ENCODE measurements at regions not wholly inside any gene's neighbourhood (a gene's known extent, or its start where the extent isn't known, plus 50 kb on each side); places are given as distances from the start of the nearest gene placed in this dataset.

GRCh38 chr2:120430957-120431356, 85.0 kb downstream of the INHBB start:
- H2BK5ac ChIP-seq (ENCODE audit: low read depth, low read length, poor library complexity, severe bottlenecking) = no peak overlapping the region
- peaks cover 33 to 62% of the 10 kb centered on the region in 2 experiments for H3K27me3 ChIP-seq (ENCODE audit: control insufficient read depth in 1 of 2, insufficient read depth in 1 of 2, low read length in 2 of 2)
- H2BK120ac ChIP-seq (ENCODE audit: low read depth, low read length) = no peak overlapping the region
- H3K9ac ChIP-seq (ENCODE audit: low read length) = no peak overlapping the region
- H3K4me1 ChIP-seq (ENCODE audit: control insufficient read depth, insufficient read depth, low read depth, low read length) = no peaks in the 10 kb centered on the region
- no peak overlapping the region for H3K4ac ChIP-seq (ENCODE audit: low read depth in 1 of 2, low read length in 2 of 2)
- H4K8ac ChIP-seq (ENCODE audit: low read length) = no peak overlapping the region
- H3K36me3 ChIP-seq (ENCODE audit: control insufficient read depth in 1 of 2, insufficient read depth in 2 of 2, low read depth in 1 of 2, low read length in 2 of 2) = no peaks in the 10 kb centered on the region
- H3K18ac ChIP-seq (ENCODE audit: low read depth in 1 of 2, low read length in 2 of 2) = no peak overlapping the region
- no peaks in the 10 kb centered on the region for H3K79me1 ChIP-seq (replicated peaks; ENCODE audit: low read length, poor library complexity, severe bottlenecking)
- DNase-seq = no peak
- no peak overlapping the region for H4K91ac ChIP-seq (ENCODE audit: low read length)
- no peak overlapping the region for H3K4me3 ChIP-seq (ENCODE audit: insufficient read depth in 1 of 2, low read depth in 1 of 2, low read length in 2 of 2)
- no peak overlapping the region for H2AK5ac ChIP-seq (ENCODE audit: low read length, severe bottlenecking)
- no peak overlapping the region for H2BK12ac ChIP-seq (ENCODE audit: low read length in 2 of 2)
- H3K4me2 ChIP-seq (ENCODE audit: low read length, poor library complexity, severe bottlenecking) = no peak overlapping the region
- H3K23ac ChIP-seq (ENCODE audit: low read length in 2 of 2) = no peak overlapping the region
- no peak overlapping the region for H3K27ac ChIP-seq (ENCODE audit: low read length, poor library complexity, severe bottlenecking)
- WGBS = 78% methylated on average over 6 of the region's 6 CpGs
- no peak overlapping the region for H3K14ac ChIP-seq (ENCODE audit: low read length in 2 of 2)
- H2AFZ ChIP-seq (ENCODE audit: low read depth, low read length) = no peak overlapping the region
- no peaks in the 10 kb centered on the region for H3K9me3 ChIP-seq (ENCODE audit: control insufficient read depth, low read length)
- no peak overlapping the region for H2BK15ac ChIP-seq (ENCODE audit: low read depth, poor library complexity, severe bottlenecking)

GRCh38 chr2:120431386-120432292, 85.7 kb downstream of the INHBB start:
- no peak for DNase-seq
- WGBS = 86% methylated on average over 20 of the region's 20 CpGs
- no peak overlapping the region for H3K27ac ChIP-seq (ENCODE audit: low read length, poor library complexity, severe bottlenecking)
- no peak overlapping the region for H2BK120ac ChIP-seq (ENCODE audit: low read depth, low read length)
- no peak overlapping the region for H3K18ac ChIP-seq (ENCODE audit: low read depth in 1 of 2, low read length in 2 of 2)
- no peak overlapping the region for H3K23ac ChIP-seq (ENCODE audit: low read length in 2 of 2)
- no peak overlapping the region for H4K91ac ChIP-seq (ENCODE audit: low read length)
- H3K9me3 ChIP-seq (ENCODE audit: control insufficient read depth, low read length) = no peaks in the 10 kb centered on the region
- no peaks in the 10 kb centered on the region for H3K36me3 ChIP-seq (ENCODE audit: control insufficient read depth in 1 of 2, insufficient read depth in 2 of 2, low read depth in 1 of 2, low read length in 2 of 2)
- no peaks in the 10 kb centered on the region for H3K79me1 ChIP-seq (replicated peaks; ENCODE audit: low read length, poor library complexity, severe bottlenecking)
- H3K4ac ChIP-seq (ENCODE audit: low read depth in 1 of 2, low read length in 2 of 2) = no peak overlapping the region
- H3K4me3 ChIP-seq (ENCODE audit: insufficient read depth in 1 of 2, low read depth in 1 of 2, low read length in 2 of 2) = no peak overlapping the region
- H2BK5ac ChIP-seq (ENCODE audit: low read depth, low read length, poor library complexity, severe bottlenecking) = no peak overlapping the region
- H4K8ac ChIP-seq (ENCODE audit: low read length) = no peak overlapping the region
- H2BK12ac ChIP-seq (ENCODE audit: low read length in 2 of 2) = no peak overlapping the region
- H2AK5ac ChIP-seq (ENCODE audit: low read length, severe bottlenecking) = no peak overlapping the region
- no peaks in the 10 kb centered on the region for H3K4me1 ChIP-seq (ENCODE audit: control insufficient read depth, insufficient read depth, low read depth, low read length)
- H3K27me3 ChIP-seq (ENCODE audit: control insufficient read depth in 1 of 2, insufficient read depth in 1 of 2, low read length in 2 of 2) = peaks cover 26 to 67% of the 10 kb centered on the region in 2 experiments
- no peak overlapping the region for H2AFZ ChIP-seq (ENCODE audit: low read depth, low read length)
- no peak overlapping the region for H2BK15ac ChIP-seq (ENCODE audit: low read depth, poor library complexity, severe bottlenecking)
- H3K9ac ChIP-seq (ENCODE audit: low read length) = no peak overlapping the region
- H3K14ac ChIP-seq (ENCODE audit: low read length in 2 of 2) = no peak overlapping the region
- no peak overlapping the region for H3K4me2 ChIP-seq (ENCODE audit: low read length, poor library complexity, severe bottlenecking)

GRCh38 chr2:120432293-120432975, 86.5 kb downstream of the INHBB start:
- Histone ChIP-seq H3K9me3 (ENCODE audit: control insufficient read depth, low read length) (no peaks in the 10 kb centered on the region), H2AFZ (ENCODE audit: low read depth, low read length) (no peak overlapping the region), H3K23ac (ENCODE audit: low read length in 2 of 2) (no peak overlapping the region), H3K27me3 (ENCODE audit: control insufficient read depth in 1 of 2, insufficient read depth in 1 of 2, low read length in 2 of 2) (peaks cover 19 to 74% of the 10 kb centered on the region in 2 experiments), H3K79me1 (replicated peaks; ENCODE audit: low read length, poor library complexity, severe bottlenecking) (no peaks in the 10 kb centered on the region), H3K14ac (ENCODE audit: low read length in 2 of 2) (no peak overlapping the region), H3K4me1 (ENCODE audit: control insufficient read depth, insufficient read depth, low read depth, low read length) (no peaks in the 10 kb centered on the region), H2BK15ac (ENCODE audit: low read depth, poor library complexity, severe bottlenecking) (no peak overlapping the region), H4K8ac (ENCODE audit: low read length) (no peak overlapping the region), H3K4ac (ENCODE audit: low read depth in 1 of 2, low read length in 2 of 2) (no peak overlapping the region), H3K18ac (ENCODE audit: low read depth in 1 of 2, low read length in 2 of 2) (no peak overlapping the region), H2BK5ac (ENCODE audit: low read depth, low read length, poor library complexity, severe bottlenecking) (no peak overlapping the region), H3K27ac (ENCODE audit: low read length, poor library complexity, severe bottlenecking) (no peak overlapping the region), H3K4me3 (ENCODE audit: insufficient read depth in 1 of 2, low read depth in 1 of 2, low read length in 2 of 2) (no peak overlapping the region), H3K9ac (ENCODE audit: low read length) (no peak overlapping the region), H3K4me2 (ENCODE audit: low read length, poor library complexity, severe bottlenecking) (no peak overlapping the region), H2BK120ac (ENCODE audit: low read depth, low read length) (no peak overlapping the region), H3K36me3 (ENCODE audit: control insufficient read depth in 1 of 2, insufficient read depth in 2 of 2, low read depth in 1 of 2, low read length in 2 of 2) (no peaks in the 10 kb centered on the region), H2BK12ac (ENCODE audit: low read length in 2 of 2) (no peak overlapping the region), H4K91ac (ENCODE audit: low read length) (no peak overlapping the region), H2AK5ac (ENCODE audit: low read length, severe bottlenecking) (no peak overlapping the region)
- no peak for DNase-seq
- WGBS = 86% methylated on average over 24 of the region's 24 CpGs

Measured in mesenchymal stem cell (in vitro differentiated cells and primary cell).